ENCODE measurements at regions not wholly inside any gene's neighbourhood (a gene's known extent, or its start where the extent isn't known, plus 50 kb on each side); places are given as distances from the start of the nearest gene placed in this dataset.

- DNase-seq: no peak
These were observed 769.7 kb upstream of the RBFOX1 start for GRCh38 chr16:6562986-6563385.

- no peak for DNase-seq
These were observed 772.1 kb upstream of the RBFOX1 start for GRCh38 chr16:6560306-6561100.

GRCh38 chr16:6558661-6559060, 774.0 kb upstream of the RBFOX1 start:
- no peak for DNase-seq

- no peak for DNase-seq
These were observed 774.5 kb upstream of the RBFOX1 start for GRCh38 chr16:6558126-6558525.

- DNase-seq: no peak
These were observed 775.2 kb upstream of the RBFOX1 start for GRCh38 chr16:6557353-6558023.

GRCh38 chr16:6549415-6549814, 783.2 kb upstream of the RBFOX1 start:
- no peak for DNase-seq

GRCh38 chr16:6548507-6548906, 784.1 kb upstream of the RBFOX1 start:
- no peak for DNase-seq

- DNase-seq: no peak
These were observed 785.5 kb upstream of the RBFOX1 start for GRCh38 chr16:6547131-6547530.

- no peak for DNase-seq
These were observed 787.3 kb upstream of the RBFOX1 start for GRCh38 chr16:6545329-6545728.

GRCh38 chr16:6541267-6541666, 791.4 kb upstream of the RBFOX1 start:
- no peak for DNase-seq

- no peak for DNase-seq
These were observed 796.2 kb upstream of the RBFOX1 start for GRCh38 chr16:6536411-6536810.

- DNase-seq: no peak
These were observed 801.6 kb upstream of the RBFOX1 start for GRCh38 chr16:6531067-6531466.

GRCh38 chr16:6528217-6528616, 804.4 kb upstream of the RBFOX1 start:
- no peak for DNase-seq

GRCh38 chr16:6527646-6528045, 805.0 kb upstream of the RBFOX1 start:
- DNase-seq: no peak

GRCh38 chr16:6524501-6524900, 808.1 kb upstream of the RBFOX1 start:
- DNase-seq: no peak

- DNase-seq: no peak
These were observed 815.5 kb upstream of the RBFOX1 start for GRCh38 chr16:6517020-6517720.

- no peak for DNase-seq
These were observed 820.1 kb upstream of the RBFOX1 start for GRCh38 chr16:6512512-6512911.

GRCh38 chr16:6510261-6510660, 822.4 kb upstream of the RBFOX1 start:
- no peak for DNase-seq

- no peak for DNase-seq
These were observed 833.2 kb upstream of the RBFOX1 start for GRCh38 chr16:6499413-6499812.

GRCh38 chr16:6498858-6499257, 833.8 kb upstream of the RBFOX1 start:
- DNase-seq: no peak

- no peak for DNase-seq
These were observed 835.6 kb upstream of the RBFOX1 start for GRCh38 chr16:6496996-6497395.

GRCh38 chr16:6495486-6496210, 837.0 kb upstream of the RBFOX1 start:
- DNase-seq: no peak

GRCh38 chr16:6494716-6495115, 837.9 kb upstream of the RBFOX1 start:
- no peak for DNase-seq
